ENCODE measurements at regions not wholly inside any gene's neighbourhood (a gene's known extent, or its start where the extent isn't known, plus 50 kb on each side); places are given as distances from the start of the nearest gene placed in this dataset.

- no peak for TF ChIP-seq POLR2AphosphoS5 (IDR thresholded peaks at IDR 0.05; ENCODE audit: low read depth, low read length)
- TF ChIP-seq REST (IDR thresholded peaks at IDR 0.05; ENCODE audit: insufficient read depth in 1 of 2, low read depth in 2 of 2, low read length in 2 of 2), result no peak
Observed at GRCh38 chr15:46275701-46276100, 640.9 kb downstream of the SQOR start.
